Ascending aorta (tissue), 2 donors: ENCODE measurements at regions not wholly inside any gene's neighbourhood (a gene's known extent, or its start where the extent isn't known, plus 50 kb on each side); places are given as distances from the start of the nearest gene placed in this dataset.

Experiments used
- DNase-seq, 2 donors: peaks; one replicate each; pipeline ENCODE4 v3.0.0-alpha.2; 2019; ENCODE audit warnings: low spot score in 2 of 2
- H3K27ac ChIP-seq, 2 donors: fragments of 200-600 bp; sonication (generic); one replicate each; pipeline ENCODE4 v1.5.1; 2016 to 2017; ENCODE audit warnings: mild to moderate bottlenecking in 1 of 2
- H3K27me3 ChIP-seq: fragments of 200-600 bp; sonication (generic); one replicate; pipeline ENCODE4 v1.5.1; 2017
- H3K36me3 ChIP-seq, 2 donors: fragments of 200-600 bp; sonication (generic); one replicate each; pipeline ENCODE4 v1.5.1; 2016
- H3K4me1 ChIP-seq, 2 donors: fragments of 200-600 bp; sonication (generic); one replicate each; pipeline ENCODE4 v1.5.1; 2016 to 2017; ENCODE audit warnings: mild to moderate bottlenecking in 1 of 2
- H3K4me3 ChIP-seq, 2 donors: fragments of 200-600 bp; sonication (generic); one replicate each; pipeline ENCODE4 v1.5.1; 2016 to 2017; ENCODE audit warnings: mild to moderate bottlenecking in 1 of 2
- H3K9me3 ChIP-seq, 2 donors: fragments of 200-600 bp; sonication (generic); one replicate each; pipeline ENCODE4 v1.5.1; 2016
- CTCF ChIP-seq, 3 experiments: fragments of 200-600 bp in 2 of 3; fragments of 450-650 bp in 1 of 3; sonication (generic) in 2 of 3; IDR thresholded peaks; one replicate each; pipeline ENCODE4 v1.5.1; 2016 to 2019; ENCODE audit warnings: antibody characterized with exemption in 3 of 3, mild to moderate bottlenecking in 1 of 3, moderate library complexity in 1 of 3
- intact Hi-C: fragments of 100-400 bp; cut with DNase I; formaldehyde crosslinking; loops from one replicate; pipeline ENCODE4 v1.15.1; 2023

DNA sequence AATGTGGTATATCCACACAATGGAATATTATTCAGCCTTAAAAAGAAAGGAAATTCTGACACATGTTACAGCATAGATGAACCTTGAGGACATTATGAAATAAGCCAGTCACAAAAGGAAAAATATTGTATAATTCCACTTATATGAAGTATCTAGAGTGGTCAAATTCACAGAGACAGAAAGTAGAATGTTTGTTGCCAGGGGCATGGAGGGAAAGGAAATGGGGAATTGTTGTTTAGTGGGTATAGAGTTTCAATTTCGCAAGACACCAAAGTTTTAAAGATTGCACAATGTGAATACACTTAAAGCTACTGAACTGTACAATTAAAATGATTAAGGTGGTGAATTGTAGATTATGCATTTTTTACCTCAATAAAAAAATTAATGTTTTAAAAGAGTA is 92.9 kb downstream of the TXNL1 start:
- TF ChIP-seq CTCF (IDR thresholded peaks at IDR 0.05) = no peak
- H3K36me3 ChIP-seq = no peaks in the 10 kb centered on the region
- no peaks in the 10 kb centered on the region for H3K4me1 ChIP-seq
- H3K4me3 ChIP-seq = no peak overlapping the region
- H3K27me3 ChIP-seq = no peaks in the 10 kb centered on the region
- DNase-seq = no peak
- H3K27ac ChIP-seq = no peak overlapping the region
- H3K9me3 ChIP-seq = no peaks in the 10 kb centered on the region
- intact Hi-C loops = no loop called here

GRCh38 chr18:56542476-56542875 is 95.9 kb downstream of the TXNL1 start:
- Histone ChIP-seq H3K4me1 (no peaks in the 10 kb centered on the region), H3K27me3 (no peaks in the 10 kb centered on the region), H3K9me3 (no peaks in the 10 kb centered on the region), H3K36me3 (no peaks in the 10 kb centered on the region), H3K27ac (no peak overlapping the region), H3K4me3 (no peak overlapping the region)
- DNase-seq = no peak
- intact Hi-C loops = no loop called here
- no peak for TF ChIP-seq CTCF (IDR thresholded peaks at IDR 0.05)

GRCh38 chr18:56541793-56542192 is 96.6 kb downstream of the TXNL1 start:
- Histone ChIP-seq H3K9me3 (no peaks in the 10 kb centered on the region), H3K36me3 (no peaks in the 10 kb centered on the region), H3K27me3 (no peaks in the 10 kb centered on the region), H3K27ac (no peak overlapping the region), H3K4me1 (no peaks in the 10 kb centered on the region), H3K4me3 (no peak overlapping the region)
- intact Hi-C loops = no loop called here
- no peak for DNase-seq
- no peak for TF ChIP-seq CTCF (IDR thresholded peaks at IDR 0.05)

DNA sequence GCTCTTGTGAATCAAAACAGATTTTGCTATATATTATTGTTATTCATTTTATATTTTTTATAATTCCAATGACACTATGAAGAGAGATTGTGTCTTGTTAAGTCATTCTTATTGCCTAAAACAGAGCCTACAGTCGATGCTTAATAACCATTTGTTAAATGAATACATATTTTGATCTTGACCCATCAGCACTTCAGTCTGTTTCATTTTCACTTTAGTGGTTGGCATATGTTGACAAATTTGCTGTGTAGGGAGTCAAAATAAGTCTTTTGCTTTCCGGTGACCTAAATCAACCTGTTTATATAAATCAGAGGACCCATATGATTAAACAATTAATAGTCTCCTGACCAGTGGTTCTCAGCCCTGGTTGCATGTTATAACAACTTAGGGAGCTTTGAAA is 97.1 kb downstream of the TXNL1 start:
- no peak for TF ChIP-seq CTCF (IDR thresholded peaks at IDR 0.05)
- intact Hi-C loops = no loop called here
- H3K27me3 ChIP-seq = no peaks in the 10 kb centered on the region

DNA sequence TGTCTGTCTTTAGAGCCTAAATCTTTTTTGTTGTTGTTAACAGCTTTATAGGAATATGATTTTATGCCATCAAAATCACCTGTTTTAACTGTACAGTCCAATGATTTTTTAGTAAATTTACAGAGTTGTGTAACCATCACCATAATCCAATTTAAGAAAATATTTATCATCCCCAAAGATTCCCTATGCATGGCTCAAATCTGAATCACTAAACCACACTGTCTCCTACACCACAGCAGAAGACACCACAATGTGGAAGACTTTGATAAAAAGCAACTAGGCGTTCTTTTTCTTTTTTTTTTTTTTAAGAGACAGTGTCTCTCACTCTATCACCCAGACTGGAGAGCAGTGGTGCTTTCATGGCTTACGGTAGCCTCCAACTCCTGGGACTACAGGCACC is 99.6 kb downstream of the TXNL1 start:
- H3K4me3 ChIP-seq = no peak overlapping the region
- no peak for DNase-seq
- H3K27me3 ChIP-seq = no peaks in the 10 kb centered on the region
- no peaks in the 10 kb centered on the region for H3K4me1 ChIP-seq
- no peaks in the 10 kb centered on the region for H3K9me3 ChIP-seq
- no peak for TF ChIP-seq CTCF (IDR thresholded peaks at IDR 0.05)
- intact Hi-C loops = no loop called here
- no peaks in the 10 kb centered on the region for H3K36me3 ChIP-seq
- H3K27ac ChIP-seq = no peak overlapping the region

More for the DNA sequence above, 97.1 kb downstream of the TXNL1 start:
- H3K4me3 ChIP-seq = no peak overlapping the region
- no peaks in the 10 kb centered on the region for H3K9me3 ChIP-seq
- DNase-seq = no peak
- H3K36me3 ChIP-seq = no peaks in the 10 kb centered on the region
- no peak overlapping the region for H3K27ac ChIP-seq
- no peaks in the 10 kb centered on the region for H3K4me1 ChIP-seq

DNA sequence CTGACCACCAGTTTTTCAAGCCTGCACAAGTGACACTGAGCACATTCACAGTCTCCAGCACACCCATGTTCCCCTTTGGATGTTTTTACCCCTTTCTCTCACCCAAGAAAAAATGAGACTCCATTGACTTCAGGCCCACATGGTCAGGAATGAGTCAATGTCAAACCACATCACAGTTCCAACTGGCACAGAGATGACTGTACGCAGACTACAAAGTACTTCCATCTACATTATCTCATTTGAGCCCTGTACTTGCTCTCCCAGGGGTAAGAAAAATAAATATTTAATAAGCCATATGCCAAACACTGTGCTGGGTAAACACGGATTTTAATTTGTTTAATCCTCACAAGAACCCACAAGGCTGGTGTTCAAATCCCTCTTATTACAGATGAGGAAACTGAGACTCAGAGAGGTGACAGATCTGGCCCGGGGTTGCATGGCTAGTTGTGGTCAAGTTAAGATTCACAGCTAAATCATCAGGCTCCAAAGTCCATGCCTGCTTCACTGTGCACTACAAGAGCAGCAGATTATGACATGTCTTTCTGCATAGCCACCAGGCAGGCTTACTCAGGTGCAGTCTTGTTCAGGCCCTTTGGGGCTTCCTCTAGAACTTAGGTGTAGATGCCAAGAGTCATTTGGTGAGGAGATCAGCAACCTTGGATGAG is 106.1 kb downstream of the TXNL1 start:
- Histone ChIP-seq H3K4me1 (no peaks in the 10 kb centered on the region), H3K9me3 (no peaks in the 10 kb centered on the region), H3K27me3 (no peaks in the 10 kb centered on the region), H3K27ac (no peak overlapping the region), H3K36me3 (no peaks in the 10 kb centered on the region), H3K4me3 (no peak overlapping the region)
- DNase-seq = no peak
- no peak for TF ChIP-seq CTCF (IDR thresholded peaks at IDR 0.05)
- intact Hi-C loops = no loop called here
